ENCODE measurements at regions not wholly inside any gene's neighbourhood (a gene's known extent, or its start where the extent isn't known, plus 50 kb on each side); places are given as distances from the start of the nearest gene placed in this dataset.

GRCh38 chr5:106205916-106206571 lies 1464.7 kb downstream of the EFNA5 start:
- in situ Hi-C loops (cut with MboI; ENCODE audit: low pct_unique_long_range_greater_than_20kb, low sequenced_read_pairs, unreplicated experiment) = no loop called here
- DNase-seq (ENCODE audit: low spot score) = no peak
- no peak for TF ChIP-seq CTCF (IDR thresholded peaks at IDR 0.05; ENCODE audit: extremely low read depth, insufficient read depth, missing control alignments)

- TF ChIP-seq CTCF (IDR thresholded peaks at IDR 0.05; ENCODE audit: extremely low read depth, insufficient read depth, missing control alignments) = no peak
- no peak for DNase-seq (ENCODE audit: low spot score)
- in situ Hi-C loops (cut with MboI; ENCODE audit: low pct_unique_long_range_greater_than_20kb, low sequenced_read_pairs, unreplicated experiment) = no loop called here
Measured at GRCh38 chr5:106202035-106202434, 1468.7 kb downstream of the EFNA5 start.

- DNase-seq (ENCODE audit: low spot score) = no peak
- TF ChIP-seq CTCF (IDR thresholded peaks at IDR 0.05; ENCODE audit: extremely low read depth, insufficient read depth, missing control alignments) = no peak
- in situ Hi-C loops (cut with MboI; ENCODE audit: low pct_unique_long_range_greater_than_20kb, low sequenced_read_pairs, unreplicated experiment) = no loop called here
Measured at GRCh38 chr5:106200971-106201370, 1469.8 kb downstream of the EFNA5 start.

GRCh38 chr5:106195679-106196474 lies 1474.9 kb downstream of the EFNA5 start:
- no peak for DNase-seq (ENCODE audit: low spot score)
- TF ChIP-seq CTCF (IDR thresholded peaks at IDR 0.05; ENCODE audit: extremely low read depth, insufficient read depth, missing control alignments) = no peak
- in situ Hi-C loops (cut with MboI; ENCODE audit: low pct_unique_long_range_greater_than_20kb, low sequenced_read_pairs, unreplicated experiment) = no loop called here

- DNase-seq (ENCODE audit: low spot score) = no peak
- no peak for TF ChIP-seq CTCF (IDR thresholded peaks at IDR 0.05; ENCODE audit: extremely low read depth, insufficient read depth, missing control alignments)
- in situ Hi-C loops (cut with MboI; ENCODE audit: low pct_unique_long_range_greater_than_20kb, low sequenced_read_pairs, unreplicated experiment) = no loop called here
Measured at GRCh38 chr5:106189121-106189809, 1481.5 kb downstream of the EFNA5 start.

- no peak for DNase-seq (ENCODE audit: low spot score)
- TF ChIP-seq CTCF (IDR thresholded peaks at IDR 0.05; ENCODE audit: extremely low read depth, insufficient read depth, missing control alignments) = no peak
- in situ Hi-C loops (cut with MboI; ENCODE audit: low pct_unique_long_range_greater_than_20kb, low sequenced_read_pairs, unreplicated experiment) = no loop called here
Measured at GRCh38 chr5:106185661-106186081, 1485.1 kb downstream of the EFNA5 start.
